PFSK-1 (cell line): ENCODE measurements at regions not wholly inside any gene's neighbourhood (a gene's known extent, or its start where the extent isn't known, plus 50 kb on each side); places are given as distances from the start of the nearest gene placed in this dataset.

Experiments
- FOXP2 ChIP-seq: optimal IDR thresholded peaks from 2 replicates; pipeline ENCODE3; 2011; ENCODE audit warnings: borderline replicate concordance, control low read depth, inconsistent platforms; ENCODE audit not compliant: insufficient read depth; ENCODE audit errors: extremely low read length, extremely low read depth
- POLR2AphosphoS5 ChIP-seq: IDR thresholded peaks from 2 replicates; pipeline ENCODE4 v1.6.1; 2012; ENCODE audit warnings: low read depth, mild to moderate bottlenecking, control low read depth, low read length, moderate library complexity
- REST ChIP-seq, 2 experiments: IDR thresholded peaks; 2 replicates each; pipeline versions ENCODE4 v1.6.1 to v1.8.0; 2011 to 2012; ENCODE audit warnings: low read depth in 2 of 2, low read length in 2 of 2, control low read depth in 1 of 2, inconsistent platforms in 1 of 2, mild to moderate bottlenecking in 1 of 2, moderate library complexity in 1 of 2; ENCODE audit not compliant: insufficient read depth in 1 of 2
- SIN3A ChIP-seq: IDR thresholded peaks from 2 replicates; pipeline ENCODE4 v1.6.1; 2012; ENCODE audit warnings: mild to moderate bottlenecking, low read length, moderate library complexity, borderline replicate concordance; ENCODE audit not compliant: insufficient read depth
- TAF1 ChIP-seq: IDR thresholded peaks from 2 replicates; pipeline ENCODE4 v1.6.1; 2012; ENCODE audit warnings: low read length, control low read depth, borderline replicate concordance; ENCODE audit not compliant: insufficient read depth

DNA sequence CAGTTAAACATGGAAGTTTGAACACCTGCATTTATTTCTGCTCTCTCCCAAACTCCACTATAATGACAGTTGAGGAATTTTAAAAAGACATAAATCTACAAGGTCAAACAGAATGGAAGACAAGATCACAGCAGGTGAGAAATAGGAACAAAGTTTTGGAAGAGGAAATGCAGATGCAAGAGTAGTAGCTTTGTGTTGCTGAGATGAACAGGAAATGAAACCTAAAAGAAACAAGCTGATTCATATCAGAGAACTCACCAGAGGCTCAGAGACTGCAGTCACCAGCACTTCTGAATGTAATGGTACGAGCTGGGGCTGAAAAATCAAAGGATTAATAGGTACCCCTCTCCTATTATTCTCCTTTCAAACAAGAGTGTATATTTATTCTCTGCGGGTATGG is 459.9 kb downstream of the RAP2B start:
- TF ChIP-seq FOXP2 (no peak), TAF1 (no peak), POLR2AphosphoS5 (no peak), REST (IDR thresholded peaks at IDR 0.05; ENCODE audit: insufficient read depth in 1 of 2, low read depth in 2 of 2, low read length in 2 of 2) (no peak), SIN3A (no peak)

DNA sequence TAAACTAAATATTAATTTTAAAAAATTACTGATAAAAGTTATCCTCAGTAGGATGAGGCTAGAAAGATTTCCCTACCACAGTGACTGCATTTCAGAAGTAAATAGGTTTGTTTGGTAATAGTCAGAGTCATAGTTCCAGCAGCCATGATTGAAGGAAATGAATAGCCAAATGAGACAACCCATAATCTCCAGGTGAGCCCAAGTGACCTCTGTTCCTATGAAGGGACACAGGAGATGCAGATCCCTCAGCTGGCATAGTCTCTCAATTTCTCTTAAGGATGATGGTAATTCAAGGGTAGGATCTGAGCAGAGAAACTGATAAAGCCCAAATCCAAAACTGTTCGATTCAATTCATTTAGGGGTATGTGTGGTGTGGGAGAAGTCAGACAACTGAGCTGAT is 461.8 kb downstream of the RAP2B start:
- TF ChIP-seq TAF1 (no peak), FOXP2 (no peak)

GRCh38 chr3:153624310-153625030 is 462.4 kb downstream of the RAP2B start:
- TF ChIP-seq TAF1 = no peak
- TF ChIP-seq REST (IDR thresholded peaks at IDR 0.05; ENCODE audit: insufficient read depth in 1 of 2, low read depth in 2 of 2, low read length in 2 of 2) = no peak
- no peak for TF ChIP-seq POLR2AphosphoS5
- no peak for TF ChIP-seq SIN3A
- no peak for TF ChIP-seq FOXP2

DNA sequence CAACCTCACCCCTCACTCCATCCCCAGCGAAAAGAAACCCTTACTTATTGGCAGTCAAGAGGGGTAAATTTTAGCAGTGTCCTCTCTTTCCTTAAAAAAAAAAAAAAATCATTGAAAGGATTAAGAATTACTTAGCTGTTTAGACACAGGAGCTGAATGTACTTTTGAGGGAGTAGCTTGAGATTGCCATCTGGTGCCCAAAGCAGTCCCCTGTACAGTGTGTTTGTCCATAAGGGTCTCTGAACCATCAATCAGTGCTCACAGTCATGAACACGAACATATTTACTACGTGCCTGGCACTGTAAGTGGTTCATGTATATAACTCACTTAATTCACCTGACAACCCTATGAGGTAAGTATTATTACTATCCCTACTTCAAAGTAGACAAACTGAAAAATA is 463.5 kb downstream of the RAP2B start:
- TF ChIP-seq REST (IDR thresholded peaks at IDR 0.05; ENCODE audit: insufficient read depth in 1 of 2, low read depth in 2 of 2, low read length in 2 of 2) = no peak

- TF ChIP-seq TAF1 (no peak), FOXP2 (no peak), SIN3A (no peak), POLR2AphosphoS5 (no peak), REST (IDR thresholded peaks at IDR 0.05; ENCODE audit: insufficient read depth in 1 of 2, low read depth in 2 of 2, low read length in 2 of 2) (no peak)
Measured at GRCh38 chr3:153626158-153626557, 464.1 kb downstream of the RAP2B start.
